IMR-90 (cell line): ENCODE measurements at regions not wholly inside any gene's neighbourhood (a gene's known extent, or its start where the extent isn't known, plus 50 kb on each side); places are given as distances from the start of the nearest gene placed in this dataset.

Experiments used
- ATAC-seq: fragments of 200-7000 bp; cut with Tn5 transposase; 2 replicates; pipeline ENCODE4 v1.9.1; 2020; ENCODE audit warnings: low read depth, mild to moderate bottlenecking, moderate library complexity
- BruUV-seq: library from RNA; stranded (reverse); fragments of 400-500 nt; replicated peaks from 2 replicates; lab custom pipeline; 2021; lab: Mats Ljungman, UMichigan
- CTCF ChIA-PET: fragments of 300-600 bp; formaldehyde crosslinking; extraction: SDS; loops from one replicate; lab custom pipeline; 2021; ENCODE audit warnings: antibody characterized with exemption; lab: Yijun Ruan, JAX
- POLR2A ChIA-PET: fragments of 300-600 bp; sonication (Branson Sonifier 250); formaldehyde crosslinking; loops from one replicate; lab custom pipeline; 2022; ENCODE audit warnings: antibody characterized with exemption; ENCODE audit not compliant: unreplicated experiment; lab: Charles Lee
- DNase-seq: peaks from one replicate; pipeline ENCODE4 v3.0.0; 2013
- H2AFZ ChIP-seq: replicated peaks from 2 replicates; pipeline ENCODE3; 2013; ENCODE audit warnings: low read length, mild to moderate bottlenecking; ENCODE audit not compliant: poor library complexity
- H2AK5ac ChIP-seq: 2 replicates; pipeline ENCODE4 v1.6.1; 2013; ENCODE audit warnings: low read depth, low read length, inconsistent platforms
- H2AK9ac ChIP-seq: replicated peaks from 2 replicates; pipeline ENCODE3; 2013; ENCODE audit warnings: mild to moderate bottlenecking, low read depth, low read length, moderate library complexity; ENCODE audit not compliant: poor library complexity
- H2BK120ac ChIP-seq: 2 replicates; pipeline ENCODE4 v1.6.1; 2013; ENCODE audit warnings: low read depth, low read length, inconsistent platforms
- H2BK15ac ChIP-seq: 3 replicates; pipeline ENCODE4 v1.6.1; 2013; ENCODE audit warnings: low read depth, low read length, inconsistent platforms
- H2BK20ac ChIP-seq: 2 replicates; pipeline ENCODE4 v1.6.1; 2013; ENCODE audit warnings: low read depth, mild to moderate bottlenecking, inconsistent platforms, low read length, moderate library complexity
- H2BK5ac ChIP-seq: 2 replicates; pipeline ENCODE4 v1.6.1; 2013; ENCODE audit warnings: mild to moderate bottlenecking, low read depth, low read length, inconsistent platforms; ENCODE audit not compliant: poor library complexity, severe bottlenecking
- H3K14ac ChIP-seq: replicated peaks from 2 replicates; pipeline ENCODE4 v1.6.1; 2013; ENCODE audit warnings: low read depth, low read length, inconsistent platforms
- H3K18ac ChIP-seq: 2 replicates; pipeline ENCODE4 v1.6.1; 2013; ENCODE audit warnings: low read depth, low read length, control low read depth
- H3K23ac ChIP-seq: 2 replicates; pipeline ENCODE4 v1.6.1; 2013; ENCODE audit warnings: low read depth, low read length, inconsistent platforms
- H3K27ac ChIP-seq: 2 replicates; pipeline ENCODE4 v1.5.1; 2013; ENCODE audit warnings: mild to moderate bottlenecking, control low read depth, low read length; ENCODE audit not compliant: insufficient read depth
- H3K27me3 ChIP-seq: 2 replicates; pipeline ENCODE4 v1.6.1; 2013; ENCODE audit warnings: low read length; ENCODE audit not compliant: control insufficient read depth, insufficient read depth
- H3K36me3 ChIP-seq: 2 replicates; pipeline ENCODE4 v1.6.1; 2013; ENCODE audit warnings: low read length, mixed read lengths; ENCODE audit not compliant: control insufficient read depth, insufficient read depth
- H3K4ac ChIP-seq: 2 replicates; pipeline ENCODE4 v1.6.1; 2013; ENCODE audit warnings: low read depth, low read length, inconsistent platforms
- H3K4me1 ChIP-seq: 2 replicates; pipeline ENCODE4 v1.6.1; 2013; ENCODE audit warnings: low read length, mixed read lengths; ENCODE audit not compliant: control insufficient read depth, insufficient read depth
- H3K4me2 ChIP-seq: 2 replicates; pipeline ENCODE4 v1.6.1; 2013; ENCODE audit warnings: low read depth, mild to moderate bottlenecking, control low read depth, low read length, moderate library complexity
- H3K4me3 ChIP-seq: 2 replicates; pipeline ENCODE4 v1.5.1; 2013; ENCODE audit warnings: low read depth, mild to moderate bottlenecking, control low read depth, low read length, moderate library complexity; ENCODE audit not compliant: insufficient read depth
- H3K56ac ChIP-seq: 2 replicates; pipeline ENCODE4 v1.6.1; 2013; ENCODE audit warnings: low read length, inconsistent platforms; ENCODE audit not compliant: insufficient read depth; ENCODE audit errors: extremely low read depth
- H3K79me1 ChIP-seq, 2 experiments: 2 replicates each; pipeline ENCODE4 v1.6.1; 2013; ENCODE audit warnings: low read length in 2 of 2, inconsistent platforms in 1 of 2, low read depth in 1 of 2
- H3K9ac ChIP-seq: 2 replicates; pipeline ENCODE4 v1.6.1; 2013; ENCODE audit warnings: low read depth, low read length, control low read depth
- H3K9me1 ChIP-seq: 2 replicates; pipeline ENCODE4 v1.6.1; 2013; ENCODE audit warnings: low read length, inconsistent platforms; ENCODE audit not compliant: insufficient read depth
- H3K9me3 ChIP-seq: 2 replicates; pipeline ENCODE4 v1.6.1; 2013; ENCODE audit warnings: low read length; ENCODE audit not compliant: control insufficient read depth, insufficient read depth
- H4K20me1 ChIP-seq: 2 replicates; pipeline ENCODE4 v1.6.1; 2013; ENCODE audit warnings: low read length, inconsistent platforms; ENCODE audit not compliant: insufficient read depth
- H4K5ac ChIP-seq: 2 replicates; pipeline ENCODE4 v1.6.1; 2013; ENCODE audit warnings: mild to moderate bottlenecking, low read depth, low read length, control low read depth
- H4K8ac ChIP-seq, 2 experiments: 2 replicates each; pipeline ENCODE4 v1.6.1; 2013; ENCODE audit warnings: low read depth in 2 of 2, low read length in 2 of 2, control low read depth in 1 of 2, inconsistent platforms in 1 of 2
- H4K91ac ChIP-seq: 2 replicates; pipeline ENCODE4 v1.6.1; 2013; ENCODE audit warnings: low read depth, low read length, inconsistent platforms; ENCODE audit not compliant: insufficient read depth
- BHLHE40 ChIP-seq: fragments of 150-350 bp; IDR thresholded peaks from 2 replicates; pipeline ENCODE4 v1.6.1; 2016; ENCODE audit warnings: mild to moderate bottlenecking, low read depth, low read length
- CEBPB ChIP-seq: IDR thresholded peaks from 2 replicates; pipeline ENCODE4 v1.6.1; 2012; ENCODE audit warnings: low read depth, low read length, improper control_type of control experiment
- CHD1 ChIP-seq: IDR thresholded peaks from 2 replicates; pipeline ENCODE4 v1.6.1; 2012; ENCODE audit warnings: low read depth, low read length, improper control_type of control experiment
- FOS ChIP-seq: fragments of 150-350 bp; IDR thresholded peaks from 2 replicates; pipeline ENCODE4 v1.6.1; 2016; ENCODE audit warnings: low read depth, low read length
- MAZ ChIP-seq: IDR thresholded peaks from 2 replicates; pipeline ENCODE4 v1.6.1; 2012; ENCODE audit warnings: low read depth, mild to moderate bottlenecking, low read length, improper control_type of control experiment, moderate library complexity, borderline replicate concordance
- MXI1 ChIP-seq: IDR thresholded peaks from 2 replicates; pipeline ENCODE4 v1.6.1; 2012; ENCODE audit warnings: low read depth, mild to moderate bottlenecking, low read length, moderate library complexity, borderline replicate concordance
- NFE2L2 ChIP-seq: fragments of 150-350 bp; IDR thresholded peaks from 2 replicates; pipeline ENCODE4 v1.6.1; 2016; ENCODE audit warnings: low read depth, mild to moderate bottlenecking, low read length
- POLR2A ChIP-seq: IDR thresholded peaks from 2 replicates; pipeline ENCODE4 v1.6.1; 2012; ENCODE audit warnings: mild to moderate bottlenecking, low read depth, low read length
- RAD21 ChIP-seq: IDR thresholded peaks from 2 replicates; pipeline ENCODE4 v1.6.1; 2012; ENCODE audit warnings: low read length, improper control_type of control experiment
- RCOR1 ChIP-seq: IDR thresholded peaks from 2 replicates; pipeline ENCODE4 v1.6.1; 2012; ENCODE audit warnings: mild to moderate bottlenecking, low read length, improper control_type of control experiment; ENCODE audit not compliant: insufficient replicate concordance
- RFX5 ChIP-seq: IDR thresholded peaks from 2 replicates; pipeline ENCODE4 v1.8.0; 2012; ENCODE audit warnings: low read depth, mild to moderate bottlenecking, low read length, moderate library complexity
- SMC3 ChIP-seq: fragments of 150-350 bp; IDR thresholded peaks from 2 replicates; pipeline ENCODE4 v1.6.1; 2016; ENCODE audit warnings: low read depth, mild to moderate bottlenecking, antibody characterized with exemption, low read length, moderate library complexity
- WGBS, 2 experiments: methylation state at CpG; one replicate each; pipeline versions ENCODE4 v1.1.5 to v1.1.7; 2013; ENCODE audit warnings: missing lambda C conversion rate in 2 of 2; ENCODE audit not compliant: insufficient read length in 1 of 2; ENCODE audit errors: extremely low coverage in 2 of 2; 5-methylcytosine and 5-hydroxymethylcytosine counted together
- dilution Hi-C: fragments of 300-500 bp; cut with HindIII; formaldehyde crosslinking; loops from one replicate; pipeline ENCODE4 v1.14.3; 2018; ENCODE audit warnings: low sequenced_read_pairs; ENCODE audit not compliant: unreplicated experiment
- in situ Hi-C: fragments of 300-500 bp; cut with MboI; formaldehyde crosslinking; loops from 3 replicates; pipeline ENCODE4 v1.14.3; 2019; ENCODE audit warnings: low sequenced_read_pairs, inconsistent platforms, mixed read lengths
- intact Hi-C: fragments of 100-400 bp; cut with micrococcal nuclease; formaldehyde crosslinking; loops from 2 replicates; pipeline ENCODE4 v1.10.0; 2022
- TF ChIP-seq, protein P1 (sequence below): fragments of 150-350 bp; IDR thresholded peaks from 2 replicates; pipeline ENCODE4 v1.6.1; 2016; ENCODE audit warnings: low read depth, mild to moderate bottlenecking, low read length, moderate library complexity, borderline replicate concordance
- TF ChIP-seq, protein P2 (sequence below): conservative IDR thresholded peaks from 2 replicates; pipeline ENCODE4 v1.5.1; 2012; ENCODE audit warnings: mild to moderate bottlenecking, low read depth, low read length, improper control_type of control experiment

DNA sequence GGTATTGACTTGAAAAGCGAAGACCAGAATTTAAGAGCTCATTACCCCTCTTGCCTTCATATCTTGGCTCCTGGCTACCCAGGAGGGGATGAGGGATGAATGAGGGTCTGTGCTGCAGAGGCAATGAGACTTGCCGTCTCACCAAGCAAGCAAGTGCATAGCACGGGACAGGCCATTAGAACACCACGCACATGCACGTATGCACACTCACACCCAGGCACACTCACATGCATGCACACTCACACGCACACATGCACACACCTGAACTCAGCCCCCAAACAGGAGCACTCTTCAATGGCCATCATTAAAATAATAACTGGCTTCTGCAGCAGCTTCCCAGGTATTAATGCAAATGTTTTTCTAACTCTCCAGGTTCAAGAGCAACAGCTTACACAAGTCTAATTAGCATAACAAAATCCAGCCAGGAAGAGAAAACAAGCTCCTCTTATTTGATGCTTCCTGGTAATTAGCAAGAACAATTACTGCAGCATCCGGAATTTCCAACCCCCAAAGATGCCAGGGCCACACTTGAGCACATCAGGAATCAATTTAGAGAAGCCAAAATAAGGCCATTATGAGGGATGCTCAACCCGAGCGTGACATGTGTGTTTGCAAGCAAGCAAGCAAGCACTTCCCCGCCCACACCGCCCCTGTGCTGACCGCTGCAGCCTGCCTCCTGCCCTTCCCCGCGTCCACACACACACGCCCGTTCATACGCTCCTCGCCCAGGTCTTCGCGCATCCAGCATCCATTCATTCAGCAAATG is 171.6 kb upstream of the TNRC6C start:
- in situ Hi-C loops = no loop called here

More for the DNA sequence above, 171.6 kb upstream of the TNRC6C start:
- dilution Hi-C loops (no loop called here), intact Hi-C loops (no loop called here)
- Histone ChIP-seq H3K9ac (no peak overlapping the region), H4K8ac (no peak overlapping the region), H3K27ac (no peak overlapping the region), H4K5ac (no peak overlapping the region), H3K9me3 (no peaks in the 10 kb centered on the region), H4K91ac (no peak overlapping the region), H3K27me3 (peaks cover 47% of the 10 kb centered on the region), H2AK5ac (no peak overlapping the region), H3K4me3 (no peak overlapping the region), H3K4me2 (no peak overlapping the region), H3K4ac (no peak overlapping the region), H2BK20ac (no peak overlapping the region), H2BK5ac (no peak overlapping the region), H2AK9ac (no peak overlapping the region), H3K4me1 (no peaks in the 10 kb centered on the region), H3K23ac (no peak overlapping the region; the same call in 1 of the 2 replicates), H2BK15ac (no peak overlapping the region), H4K20me1 (no peaks in the 10 kb centered on the region), H3K36me3 (no peaks in the 10 kb centered on the region), H3K18ac (no peak overlapping the region), H2BK120ac (no peak overlapping the region), H2AFZ (peak overlapping the region; percentile 5), H3K14ac (no peak overlapping the region), H3K79me1 (no peaks in the 10 kb centered on the region), H3K56ac (no peak overlapping the region), H3K9me1 (no peaks in the 10 kb centered on the region)
- ChIA-PET CTCF (no interaction called here), POLR2A (no interaction called here)
- DNase-seq (no peak), ATAC-seq (no peak)
- TF ChIP-seq, protein P1, sequence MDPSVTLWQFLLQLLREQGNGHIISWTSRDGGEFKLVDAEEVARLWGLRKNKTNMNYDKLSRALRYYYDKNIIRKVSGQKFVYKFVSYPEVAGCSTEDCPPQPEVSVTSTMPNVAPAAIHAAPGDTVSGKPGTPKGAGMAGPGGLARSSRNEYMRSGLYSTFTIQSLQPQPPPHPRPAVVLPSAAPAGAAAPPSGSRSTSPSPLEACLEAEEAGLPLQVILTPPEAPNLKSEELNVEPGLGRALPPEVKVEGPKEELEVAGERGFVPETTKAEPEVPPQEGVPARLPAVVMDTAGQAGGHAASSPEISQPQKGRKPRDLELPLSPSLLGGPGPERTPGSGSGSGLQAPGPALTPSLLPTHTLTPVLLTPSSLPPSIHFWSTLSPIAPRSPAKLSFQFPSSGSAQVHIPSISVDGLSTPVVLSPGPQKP = no peak
- no peak for TF ChIP-seq CEBPB
- no peak for TF ChIP-seq POLR2A
- TF ChIP-seq NFE2L2 = no peak
- TF ChIP-seq MAZ = no peak
- no peak for TF ChIP-seq MXI1
- no peak for TF ChIP-seq RFX5
- no peak for TF ChIP-seq BHLHE40
- no peak for TF ChIP-seq CHD1
- TF ChIP-seq FOS = no peak
- no peak for TF ChIP-seq RAD21
- TF ChIP-seq, protein P2, sequence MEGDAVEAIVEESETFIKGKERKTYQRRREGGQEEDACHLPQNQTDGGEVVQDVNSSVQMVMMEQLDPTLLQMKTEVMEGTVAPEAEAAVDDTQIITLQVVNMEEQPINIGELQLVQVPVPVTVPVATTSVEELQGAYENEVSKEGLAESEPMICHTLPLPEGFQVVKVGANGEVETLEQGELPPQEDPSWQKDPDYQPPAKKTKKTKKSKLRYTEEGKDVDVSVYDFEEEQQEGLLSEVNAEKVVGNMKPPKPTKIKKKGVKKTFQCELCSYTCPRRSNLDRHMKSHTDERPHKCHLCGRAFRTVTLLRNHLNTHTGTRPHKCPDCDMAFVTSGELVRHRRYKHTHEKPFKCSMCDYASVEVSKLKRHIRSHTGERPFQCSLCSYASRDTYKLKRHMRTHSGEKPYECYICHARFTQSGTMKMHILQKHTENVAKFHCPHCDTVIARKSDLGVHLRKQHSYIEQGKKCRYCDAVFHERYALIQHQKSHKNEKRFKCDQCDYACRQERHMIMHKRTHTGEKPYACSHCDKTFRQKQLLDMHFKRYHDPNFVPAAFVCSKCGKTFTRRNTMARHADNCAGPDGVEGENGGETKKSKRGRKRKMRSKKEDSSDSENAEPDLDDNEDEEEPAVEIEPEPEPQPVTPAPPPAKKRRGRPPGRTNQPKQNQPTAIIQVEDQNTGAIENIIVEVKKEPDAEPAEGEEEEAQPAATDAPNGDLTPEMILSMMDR = no peak
- TF ChIP-seq RCOR1 = no peak
- TF ChIP-seq SMC3 = no peak
- BruUV-seq = no TSS peak
- 60% methylated on average over 4 of the region's 20 CpGs; no CpG with 5 or more reads in 1 of the 2 experiments for WGBS, 2 experiments
